ENCODE measurements at regions not wholly inside any gene's neighbourhood (a gene's known extent, or its start where the extent isn't known, plus 50 kb on each side); places are given as distances from the start of the nearest gene placed in this dataset.

GRCh38 chr3:31178467-31178866, 284.0 kb upstream of the GADL1 start:
- TF ChIP-seq CTCF (IDR thresholded peaks at IDR 0.05) (no peak), RAD21 (conservative IDR thresholded peaks at IDR 0.05 in 1 of 2, IDR thresholded peaks at IDR 0.05 in 1 of 2) (no peak), ESRRA (IDR thresholded peaks at IDR 0.05; ENCODE audit: borderline replicate concordance, low read length) (no peak), EHMT2 (IDR thresholded peaks at IDR 0.05; ENCODE audit: low read depth) (no peak), ZNF302 (CRISPR knock-in tag; IDR thresholded peaks at IDR 0.05) (no peak)

Data from A549 (cell line).